ENCODE measurements at regions not wholly inside any gene's neighbourhood (a gene's known extent, or its start where the extent isn't known, plus 50 kb on each side); places are given as distances from the start of the nearest gene placed in this dataset.

- Histone ChIP-seq H3K9me3 (ENCODE audit: low read length) (no peaks in the 10 kb centered on the region), H3K36me3 (ENCODE audit: insufficient read depth, low read length) (no peaks in the 10 kb centered on the region), H3K4me3 (ENCODE audit: low read length) (no peak overlapping the region), H2AFZ (ENCODE audit: low read depth, low read length) (no peak overlapping the region), H3K4me1 (ENCODE audit: insufficient read depth, low read length) (no peaks in the 10 kb centered on the region), H3K27me3 (ENCODE audit: insufficient read depth, low read length) (peaks cover 3% of the 10 kb centered on the region)
These were observed 132.9 kb upstream of the MCHR2 start for GRCh38 chr6:100126790-100127484.

- Histone ChIP-seq H3K27me3 (ENCODE audit: insufficient read depth, low read length) (peaks cover 5% of the 10 kb centered on the region), H3K36me3 (ENCODE audit: insufficient read depth, low read length) (no peaks in the 10 kb centered on the region), H3K4me3 (ENCODE audit: low read length) (no peak overlapping the region), H2AFZ (ENCODE audit: low read depth, low read length) (no peak overlapping the region), H3K9me3 (ENCODE audit: low read length) (no peaks in the 10 kb centered on the region), H3K4me1 (ENCODE audit: insufficient read depth, low read length) (no peaks in the 10 kb centered on the region)
These were observed 128.0 kb upstream of the MCHR2 start for GRCh38 chr6:100121854-100122609.

- H3K9me3 ChIP-seq (ENCODE audit: low read length) = no peaks in the 10 kb centered on the region
- no peak overlapping the region for H3K4me3 ChIP-seq (ENCODE audit: low read length)
- peaks cover 5% of the 10 kb centered on the region for H3K27me3 ChIP-seq (ENCODE audit: insufficient read depth, low read length)
- H3K4me1 ChIP-seq (ENCODE audit: insufficient read depth, low read length) = no peaks in the 10 kb centered on the region
- no peaks in the 10 kb centered on the region for H3K36me3 ChIP-seq (ENCODE audit: insufficient read depth, low read length)
- no peak overlapping the region for H2AFZ ChIP-seq (ENCODE audit: low read depth, low read length)
These were observed 125.2 kb upstream of the MCHR2 start for GRCh38 chr6:100119261-100119660.

GRCh38 chr6:100118301-100118700, 124.3 kb upstream of the MCHR2 start:
- Histone ChIP-seq H3K9me3 (ENCODE audit: low read length) (no peaks in the 10 kb centered on the region), H3K4me3 (ENCODE audit: low read length) (no peak overlapping the region), H3K4me1 (ENCODE audit: insufficient read depth, low read length) (no peaks in the 10 kb centered on the region), H3K27me3 (ENCODE audit: insufficient read depth, low read length) (peaks cover 5% of the 10 kb centered on the region), H3K36me3 (ENCODE audit: insufficient read depth, low read length) (no peaks in the 10 kb centered on the region), H2AFZ (ENCODE audit: low read depth, low read length) (no peak overlapping the region)

- H3K4me3 ChIP-seq (ENCODE audit: low read length) = no peak overlapping the region
- H2AFZ ChIP-seq (ENCODE audit: low read depth, low read length) = no peak overlapping the region
- peaks cover 5% of the 10 kb centered on the region for H3K27me3 ChIP-seq (ENCODE audit: insufficient read depth, low read length)
- H3K36me3 ChIP-seq (ENCODE audit: insufficient read depth, low read length) = no peaks in the 10 kb centered on the region
- no peaks in the 10 kb centered on the region for H3K9me3 ChIP-seq (ENCODE audit: low read length)
- H3K4me1 ChIP-seq (ENCODE audit: insufficient read depth, low read length) = no peaks in the 10 kb centered on the region
These were observed 123.7 kb upstream of the MCHR2 start for GRCh38 chr6:100117680-100118079.

GRCh38 chr6:100116411-100117194, 122.6 kb upstream of the MCHR2 start:
- Histone ChIP-seq H3K27me3 (ENCODE audit: insufficient read depth, low read length) (peaks cover 11% of the 10 kb centered on the region), H3K4me1 (ENCODE audit: insufficient read depth, low read length) (no peaks in the 10 kb centered on the region), H3K9me3 (ENCODE audit: low read length) (no peaks in the 10 kb centered on the region), H3K36me3 (ENCODE audit: insufficient read depth, low read length) (no peaks in the 10 kb centered on the region), H3K4me3 (ENCODE audit: low read length) (no peak overlapping the region), H2AFZ (ENCODE audit: low read depth, low read length) (no peak overlapping the region)

- H3K4me1 ChIP-seq (ENCODE audit: insufficient read depth, low read length) = no peaks in the 10 kb centered on the region
- peaks cover 11% of the 10 kb centered on the region for H3K27me3 ChIP-seq (ENCODE audit: insufficient read depth, low read length)
- no peak overlapping the region for H2AFZ ChIP-seq (ENCODE audit: low read depth, low read length)
- no peaks in the 10 kb centered on the region for H3K36me3 ChIP-seq (ENCODE audit: insufficient read depth, low read length)
- H3K4me3 ChIP-seq (ENCODE audit: low read length) = no peak overlapping the region
- no peaks in the 10 kb centered on the region for H3K9me3 ChIP-seq (ENCODE audit: low read length)
These were observed 121.5 kb upstream of the MCHR2 start for GRCh38 chr6:100115407-100116101.

- H2AFZ ChIP-seq (ENCODE audit: low read depth, low read length) = no peak overlapping the region
- no peak overlapping the region for H3K4me3 ChIP-seq (ENCODE audit: low read length)
- no peaks in the 10 kb centered on the region for H3K36me3 ChIP-seq (ENCODE audit: insufficient read depth, low read length)
- H3K9me3 ChIP-seq (ENCODE audit: low read length) = no peaks in the 10 kb centered on the region
- peaks cover 13% of the 10 kb centered on the region for H3K27me3 ChIP-seq (ENCODE audit: insufficient read depth, low read length)
- H3K4me1 ChIP-seq (ENCODE audit: insufficient read depth, low read length) = no peaks in the 10 kb centered on the region
These were observed 119.0 kb upstream of the MCHR2 start for GRCh38 chr6:100112855-100113508.

GRCh38 chr6:100105919-100106529, 112.0 kb upstream of the MCHR2 start:
- Histone ChIP-seq H3K36me3 (ENCODE audit: insufficient read depth, low read length) (no peaks in the 10 kb centered on the region), H3K4me3 (ENCODE audit: low read length) (no peak overlapping the region), H2AFZ (ENCODE audit: low read depth, low read length) (no peak overlapping the region), H3K27me3 (ENCODE audit: insufficient read depth, low read length) (peaks cover 7% of the 10 kb centered on the region), H3K4me1 (ENCODE audit: insufficient read depth, low read length) (no peaks in the 10 kb centered on the region), H3K9me3 (ENCODE audit: low read length) (no peaks in the 10 kb centered on the region)

- no peaks in the 10 kb centered on the region for H3K9me3 ChIP-seq (ENCODE audit: low read length)
- peaks cover 3% of the 10 kb centered on the region for H3K27me3 ChIP-seq (ENCODE audit: insufficient read depth, low read length)
- H2AFZ ChIP-seq (ENCODE audit: low read depth, low read length) = no peak overlapping the region
- H3K36me3 ChIP-seq (ENCODE audit: insufficient read depth, low read length) = no peaks in the 10 kb centered on the region
- H3K4me3 ChIP-seq (ENCODE audit: low read length) = no peak overlapping the region
- no peaks in the 10 kb centered on the region for H3K4me1 ChIP-seq (ENCODE audit: insufficient read depth, low read length)
These were observed 111.1 kb upstream of the MCHR2 start for GRCh38 chr6:100105138-100105537.

GRCh38 chr6:100103931-100104330, 109.9 kb upstream of the MCHR2 start:
- Histone ChIP-seq H3K4me3 (ENCODE audit: low read length) (no peak overlapping the region), H3K9me3 (ENCODE audit: low read length) (no peaks in the 10 kb centered on the region), H2AFZ (ENCODE audit: low read depth, low read length) (no peak overlapping the region), H3K4me1 (ENCODE audit: insufficient read depth, low read length) (no peaks in the 10 kb centered on the region), H3K36me3 (ENCODE audit: insufficient read depth, low read length) (no peaks in the 10 kb centered on the region), H3K27me3 (ENCODE audit: insufficient read depth, low read length) (no peaks in the 10 kb centered on the region)

- H2AFZ ChIP-seq (ENCODE audit: low read depth, low read length) = no peak overlapping the region
- no peaks in the 10 kb centered on the region for H3K36me3 ChIP-seq (ENCODE audit: insufficient read depth, low read length)
- no peaks in the 10 kb centered on the region for H3K27me3 ChIP-seq (ENCODE audit: insufficient read depth, low read length)
- H3K4me1 ChIP-seq (ENCODE audit: insufficient read depth, low read length) = no peaks in the 10 kb centered on the region
- H3K4me3 ChIP-seq (ENCODE audit: low read length) = no peak overlapping the region
- H3K9me3 ChIP-seq (ENCODE audit: low read length) = no peaks in the 10 kb centered on the region
These were observed 109.2 kb upstream of the MCHR2 start for GRCh38 chr6:100103194-100103593.
